Activated naive CD8-positive, alpha-beta T cell treated with anti-CD3 and anti-CD28 coated beads for 36 hours (primary cell): ENCODE measurements at regions not wholly inside any gene's neighbourhood (a gene's known extent, or its start where the extent isn't known, plus 50 kb on each side); places are given as distances from the start of the nearest gene placed in this dataset.

Experiments
- DNase-seq: peaks from one replicate; pipeline ENCODE4 v3.0.0; 2021
- H3K27ac Mint-ChIP-seq: one replicate; pipeline ENCODE4 v1.8.0; 2022; ENCODE audit warnings: mild to moderate bottlenecking, moderate library complexity, mixed read lengths
- H3K27me3 Mint-ChIP-seq: one replicate; pipeline ENCODE4 v1.8.0; 2022; ENCODE audit warnings: mild to moderate bottlenecking, mixed read lengths
- H3K36me3 Mint-ChIP-seq: one replicate; pipeline ENCODE4 v1.8.0; 2021; ENCODE audit warnings: mild to moderate bottlenecking, mixed read lengths
- H3K4me1 Mint-ChIP-seq: one replicate; pipeline ENCODE4 v1.8.0; 2021; ENCODE audit warnings: mixed read lengths
- H3K4me3 Mint-ChIP-seq: one replicate; pipeline ENCODE4 v1.8.0; 2022; ENCODE audit warnings: mild to moderate bottlenecking, moderate library complexity, mixed read lengths
- H3K9me3 Mint-ChIP-seq: one replicate; pipeline ENCODE4 v1.8.0; 2022; ENCODE audit warnings: mixed read lengths

DNA sequence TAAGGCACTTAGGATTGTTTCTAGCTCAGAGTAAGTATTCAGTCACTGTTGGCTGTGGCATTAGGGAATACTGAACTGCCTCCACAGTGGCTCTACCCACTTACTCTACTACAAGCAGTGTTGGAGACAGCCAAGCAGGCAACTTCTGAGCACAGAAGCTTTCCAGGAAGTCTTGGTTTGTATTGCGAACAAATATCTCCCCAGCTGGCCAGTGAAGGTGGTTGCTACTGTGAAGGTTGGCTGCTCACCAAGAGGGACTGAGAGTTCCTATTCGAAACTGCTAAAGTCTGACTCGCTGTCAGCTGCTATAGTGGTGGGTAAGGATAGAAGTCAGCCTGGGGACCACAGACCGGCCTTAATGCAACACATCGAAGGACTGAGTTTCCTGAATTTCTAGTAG lies 319.1 kb downstream of the KIF4B start:
- Mint-ChIP-seq H3K4me3 (no peak overlapping the region), H3K9me3 (no peaks in the 10 kb centered on the region), H3K4me1 (no peaks in the 10 kb centered on the region), H3K27ac (no peak overlapping the region), H3K27me3 (no peaks in the 10 kb centered on the region), H3K36me3 (no peaks in the 10 kb centered on the region)
- DNase-seq = no peak

DNA sequence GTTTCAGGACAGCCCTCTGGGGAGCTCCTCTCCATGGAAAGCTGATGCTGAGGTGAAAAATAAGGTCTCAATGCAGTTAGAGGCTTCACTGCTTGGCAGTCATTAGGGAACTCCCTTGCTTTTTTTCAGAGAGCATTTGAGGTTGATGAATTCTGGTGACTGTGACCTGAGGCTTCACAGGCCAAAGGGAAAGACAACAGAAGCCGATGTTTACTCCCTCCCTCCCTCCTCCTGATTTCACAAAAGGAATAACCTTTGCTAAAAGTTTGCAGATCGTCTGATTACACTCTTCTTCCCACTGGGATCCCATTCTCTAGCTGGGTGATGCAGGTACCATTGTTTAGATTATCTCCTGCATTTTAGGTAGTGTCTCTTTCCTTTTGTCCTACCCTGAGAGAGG lies 329.4 kb downstream of the KIF4B start:
- DNase-seq = no peak
- Mint-ChIP-seq H3K9me3 (peaks cover 3% of the 10 kb centered on the region), H3K27ac (no peak overlapping the region), H3K4me3 (no peak overlapping the region), H3K27me3 (peaks cover 5% of the 10 kb centered on the region), H3K36me3 (no peaks in the 10 kb centered on the region), H3K4me1 (no peaks in the 10 kb centered on the region)

DNA sequence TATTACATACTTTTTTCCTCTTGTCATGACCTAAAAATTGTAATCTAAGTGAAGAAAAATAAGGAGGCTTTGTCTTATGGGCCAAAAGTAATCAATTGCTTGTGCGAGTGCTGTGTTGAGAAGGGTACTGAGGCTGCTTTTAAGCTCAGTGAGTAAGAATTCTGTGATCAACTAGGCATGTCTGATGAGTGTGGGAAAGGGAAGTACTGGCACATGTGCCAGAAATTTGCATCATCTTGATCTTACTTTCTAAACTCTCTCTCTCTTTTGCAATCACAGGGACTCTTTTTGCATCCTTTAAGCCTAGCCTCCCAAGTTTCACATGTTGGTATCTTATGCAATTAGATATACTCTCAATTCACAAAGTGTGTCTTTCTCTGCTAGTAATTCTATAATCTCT lies 329.9 kb downstream of the KIF4B start:
- H3K27ac Mint-ChIP-seq = no peak overlapping the region
- peaks cover 6% of the 10 kb centered on the region for H3K9me3 Mint-ChIP-seq
- H3K36me3 Mint-ChIP-seq = no peaks in the 10 kb centered on the region
- DNase-seq = no peak
- H3K4me3 Mint-ChIP-seq = no peak overlapping the region
- peaks cover 5% of the 10 kb centered on the region for H3K27me3 Mint-ChIP-seq
- H3K4me1 Mint-ChIP-seq = no peaks in the 10 kb centered on the region

DNA sequence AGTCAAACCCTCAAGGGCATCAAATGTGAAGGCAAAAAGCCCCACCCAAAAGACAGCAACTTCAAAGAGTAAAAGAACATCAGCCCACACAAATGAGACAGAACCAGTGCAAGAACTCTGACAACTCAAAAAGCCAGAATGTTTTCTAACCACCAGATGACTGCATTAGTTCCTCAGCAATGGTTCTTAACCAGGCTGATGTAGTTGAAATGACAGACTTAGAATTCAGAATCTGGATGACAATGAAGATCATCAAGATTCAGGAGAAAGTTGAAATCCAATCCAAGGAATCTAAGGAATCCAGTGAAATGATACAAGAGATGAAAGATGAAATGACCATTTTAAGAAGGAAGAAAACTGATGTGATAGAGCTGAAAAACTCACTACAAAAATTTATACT lies 339.7 kb downstream of the KIF4B start:
- Mint-ChIP-seq H3K36me3 (no peaks in the 10 kb centered on the region), H3K4me1 (no peaks in the 10 kb centered on the region), H3K27ac (no peak overlapping the region), H3K27me3 (peaks cover 7% of the 10 kb centered on the region), H3K9me3 (peaks cover 12% of the 10 kb centered on the region), H3K4me3 (no peak overlapping the region)
- no peak for DNase-seq

DNA sequence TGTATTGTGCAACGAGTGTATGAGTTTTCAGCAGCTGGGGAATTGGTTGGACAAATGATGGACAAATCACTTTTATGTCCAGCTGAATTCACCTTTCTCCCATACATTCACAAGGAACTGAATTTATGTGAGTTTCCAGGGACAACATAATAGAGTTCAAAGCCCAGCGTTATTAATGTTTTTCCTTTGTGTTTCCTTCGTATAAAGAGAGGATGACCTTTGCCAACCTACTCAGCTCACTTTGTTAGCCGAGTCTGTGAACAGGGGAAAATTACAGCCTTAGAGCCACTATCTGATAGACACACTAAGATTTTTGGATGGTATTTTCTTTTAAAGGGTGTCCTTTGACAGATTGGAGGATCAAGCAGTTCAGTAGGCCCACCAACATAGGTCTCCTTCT lies 352.5 kb downstream of the KIF4B start:
- Mint-ChIP-seq H3K36me3 (no peaks in the 10 kb centered on the region), H3K9me3 (no peaks in the 10 kb centered on the region), H3K27me3 (no peaks in the 10 kb centered on the region), H3K4me1 (no peaks in the 10 kb centered on the region), H3K27ac (no peak overlapping the region), H3K4me3 (no peak overlapping the region)
- DNase-seq = no peak

DNA sequence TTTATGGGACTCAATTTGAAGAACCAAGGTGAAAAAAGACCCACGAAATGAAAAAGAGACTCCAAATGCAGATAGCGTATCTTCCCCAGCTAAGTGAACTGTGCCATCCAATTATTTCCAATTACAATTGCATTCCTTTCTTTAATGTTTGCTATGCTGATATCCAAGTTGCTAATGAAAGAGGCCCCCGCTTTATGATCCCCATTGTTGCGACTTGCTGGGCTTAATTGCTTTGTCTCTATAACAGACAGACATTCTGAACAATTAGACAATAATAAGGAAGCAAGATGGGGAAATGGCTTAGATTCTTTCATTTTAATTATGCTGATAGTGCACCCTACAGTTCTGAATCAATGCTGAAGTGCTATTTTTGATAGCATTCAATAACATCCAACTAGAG lies 354.3 kb downstream of the KIF4B start:
- H3K27ac Mint-ChIP-seq = no peak overlapping the region
- no peaks in the 10 kb centered on the region for H3K9me3 Mint-ChIP-seq
- H3K27me3 Mint-ChIP-seq = no peaks in the 10 kb centered on the region
- no peak overlapping the region for H3K4me3 Mint-ChIP-seq
- H3K4me1 Mint-ChIP-seq = no peaks in the 10 kb centered on the region
- DNase-seq = no peak
- no peaks in the 10 kb centered on the region for H3K36me3 Mint-ChIP-seq

DNA sequence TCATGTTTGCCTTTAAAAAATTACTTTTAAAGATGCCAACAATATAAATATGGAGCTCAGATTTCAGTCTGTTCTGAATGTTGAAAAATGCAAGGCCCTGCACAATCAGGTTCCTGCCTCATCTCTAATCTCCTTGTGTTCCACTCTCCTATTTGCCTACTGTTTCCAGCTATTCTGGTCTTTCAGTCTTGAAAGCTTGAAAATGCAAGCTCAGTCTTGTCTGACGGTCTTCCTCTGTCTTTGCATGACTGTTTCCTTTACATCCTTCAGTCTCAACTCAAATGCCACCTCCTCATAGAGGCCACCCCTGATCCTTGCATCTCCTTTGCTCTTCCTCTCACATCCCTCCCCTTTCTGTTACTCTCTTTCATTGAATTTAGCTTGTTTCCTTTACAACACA lies 354.9 kb downstream of the KIF4B start:
- H3K4me3 Mint-ChIP-seq = no peak overlapping the region
- H3K4me1 Mint-ChIP-seq = no peaks in the 10 kb centered on the region
- DNase-seq = no peak
- H3K27me3 Mint-ChIP-seq = no peaks in the 10 kb centered on the region
- no peak overlapping the region for H3K27ac Mint-ChIP-seq
- no peaks in the 10 kb centered on the region for H3K36me3 Mint-ChIP-seq
- no peaks in the 10 kb centered on the region for H3K9me3 Mint-ChIP-seq

DNA sequence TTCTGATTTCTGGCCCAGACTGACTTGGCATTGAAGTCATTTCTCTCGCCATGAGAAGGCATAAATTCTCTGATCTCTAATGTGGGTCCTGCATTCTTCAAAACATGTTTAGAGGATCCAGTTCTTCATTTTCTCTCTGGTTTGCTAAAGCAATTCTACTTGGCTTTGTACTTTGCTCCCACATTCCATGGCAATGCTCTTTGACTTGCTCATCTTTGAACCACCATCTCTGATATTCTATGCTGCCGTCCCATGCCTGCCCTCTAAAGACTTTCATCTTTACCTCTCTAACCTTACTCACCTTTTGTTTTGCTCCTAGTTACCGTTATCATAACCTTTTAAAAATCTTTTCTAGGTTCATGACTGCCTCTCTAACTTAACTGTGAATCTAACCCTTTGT lies 366.9 kb downstream of the KIF4B start:
- Mint-ChIP-seq H3K27ac (no peak overlapping the region), H3K36me3 (no peaks in the 10 kb centered on the region), H3K27me3 (no peaks in the 10 kb centered on the region), H3K4me3 (no peak overlapping the region), H3K9me3 (peaks cover 2% of the 10 kb centered on the region), H3K4me1 (no peaks in the 10 kb centered on the region)
- no peak for DNase-seq

DNA sequence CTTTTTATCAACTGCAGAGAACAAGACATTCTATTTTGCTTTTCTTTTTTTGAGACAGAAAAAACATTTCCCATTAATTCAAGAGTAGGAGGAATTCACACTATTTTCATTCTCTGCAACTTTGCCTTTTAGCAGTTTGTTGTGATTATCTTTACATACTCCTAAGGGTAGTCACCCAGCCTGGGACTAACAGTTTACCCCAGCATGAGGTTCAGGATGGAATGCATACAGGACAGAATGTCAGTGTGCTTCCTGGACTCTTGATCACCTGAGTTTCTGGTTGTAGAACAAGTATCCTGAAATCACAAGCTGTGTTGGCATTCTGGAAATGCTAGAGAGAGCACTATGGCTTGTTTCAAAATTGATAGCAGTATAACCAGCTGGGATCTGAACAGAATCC lies 368.1 kb downstream of the KIF4B start:
- no peak overlapping the region for H3K27ac Mint-ChIP-seq
- peaks cover 2% of the 10 kb centered on the region for H3K9me3 Mint-ChIP-seq
- no peaks in the 10 kb centered on the region for H3K36me3 Mint-ChIP-seq
- no peak for DNase-seq
- no peak overlapping the region for H3K4me3 Mint-ChIP-seq
- H3K27me3 Mint-ChIP-seq = no peaks in the 10 kb centered on the region
- no peaks in the 10 kb centered on the region for H3K4me1 Mint-ChIP-seq

DNA sequence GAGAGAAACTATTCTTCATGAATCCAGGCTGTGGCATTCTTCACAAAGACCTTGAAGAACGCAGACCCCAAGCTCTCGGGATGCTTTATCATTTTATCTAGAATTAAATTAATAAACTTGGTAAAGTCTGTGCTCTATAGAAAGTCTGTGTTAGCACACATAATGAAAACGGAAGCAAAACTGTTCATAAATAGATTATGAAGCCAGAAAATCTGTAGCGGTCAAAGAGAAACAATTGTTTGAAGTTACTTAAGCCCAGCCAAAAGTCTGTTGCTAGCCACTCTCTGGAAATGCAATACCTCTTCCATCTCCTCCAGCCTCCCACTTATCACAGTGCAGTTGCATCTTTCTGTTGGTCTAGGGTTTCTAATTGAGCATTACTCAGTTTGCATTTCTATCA lies 375.9 kb downstream of the KIF4B start:
- no peak for DNase-seq
- Mint-ChIP-seq H3K27ac (no peak overlapping the region), H3K4me3 (no peak overlapping the region), H3K4me1 (no peaks in the 10 kb centered on the region), H3K9me3 (no peaks in the 10 kb centered on the region), H3K36me3 (no peaks in the 10 kb centered on the region), H3K27me3 (no peaks in the 10 kb centered on the region)

DNA sequence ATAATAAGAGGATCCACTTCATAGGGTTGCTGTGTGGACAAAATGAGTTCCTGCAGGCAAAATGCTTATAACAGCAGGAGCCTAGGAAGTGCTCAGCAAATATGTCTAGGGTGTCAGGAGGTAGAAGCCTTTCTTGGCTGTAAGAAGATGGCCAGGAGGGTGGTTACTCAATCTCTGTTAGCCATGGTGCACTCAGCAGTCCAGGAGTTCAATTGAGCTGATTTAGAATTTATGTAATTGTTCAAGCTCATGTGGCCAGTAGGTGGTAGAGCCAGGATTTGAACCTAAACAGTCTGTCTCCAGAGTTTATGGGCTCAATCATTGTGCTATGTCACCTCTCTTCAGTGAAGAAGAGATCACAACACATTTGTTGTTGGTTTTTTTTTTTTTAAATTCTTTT lies 381.2 kb downstream of the KIF4B start:
- no peak for DNase-seq
- H3K4me3 Mint-ChIP-seq = no peak overlapping the region
- H3K4me1 Mint-ChIP-seq = no peaks in the 10 kb centered on the region
- H3K27ac Mint-ChIP-seq = no peak overlapping the region
- H3K9me3 Mint-ChIP-seq = no peaks in the 10 kb centered on the region
- H3K27me3 Mint-ChIP-seq = no peaks in the 10 kb centered on the region
- no peaks in the 10 kb centered on the region for H3K36me3 Mint-ChIP-seq

DNA sequence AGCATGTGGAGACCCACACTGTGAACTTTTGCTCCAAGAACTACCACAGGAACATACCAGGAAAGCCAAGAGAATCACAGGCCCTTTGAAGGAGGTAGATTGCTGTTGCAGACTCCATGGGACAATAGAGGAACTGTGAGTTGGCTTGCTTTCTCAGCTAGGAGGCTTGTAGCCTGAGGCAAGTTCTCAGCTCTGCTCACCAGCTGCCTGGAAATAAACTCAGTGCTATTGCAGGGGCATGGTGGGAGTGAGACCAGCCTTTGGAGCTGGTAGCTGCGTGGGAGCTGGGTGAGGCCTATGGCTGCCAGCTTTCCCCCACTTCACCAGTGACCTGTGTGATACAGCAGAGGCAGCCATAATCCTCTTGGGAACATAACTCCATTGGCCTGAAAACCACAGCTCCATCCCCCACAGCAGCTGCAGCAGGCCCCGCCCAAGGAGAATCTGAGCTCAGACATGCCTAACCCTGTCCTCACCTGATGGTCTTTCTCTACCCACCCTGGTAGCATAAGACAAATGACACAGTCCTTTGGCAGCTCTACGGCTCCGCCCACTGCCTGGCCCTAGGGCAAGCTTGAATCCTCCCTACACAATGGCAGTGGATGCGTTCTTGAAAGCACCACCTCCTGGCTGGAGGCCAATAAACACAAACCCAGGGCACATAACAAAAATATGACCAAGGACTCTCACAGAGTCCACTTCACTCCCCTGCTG lies 389.5 kb downstream of the KIF4B start:
- Mint-ChIP-seq H3K9me3 (peaks cover 24% of the 10 kb centered on the region), H3K36me3 (no peaks in the 10 kb centered on the region), H3K4me1 (no peaks in the 10 kb centered on the region), H3K27me3 (no peaks in the 10 kb centered on the region), H3K4me3 (no peak overlapping the region), H3K27ac (no peak overlapping the region)
- no peak for DNase-seq

DNA sequence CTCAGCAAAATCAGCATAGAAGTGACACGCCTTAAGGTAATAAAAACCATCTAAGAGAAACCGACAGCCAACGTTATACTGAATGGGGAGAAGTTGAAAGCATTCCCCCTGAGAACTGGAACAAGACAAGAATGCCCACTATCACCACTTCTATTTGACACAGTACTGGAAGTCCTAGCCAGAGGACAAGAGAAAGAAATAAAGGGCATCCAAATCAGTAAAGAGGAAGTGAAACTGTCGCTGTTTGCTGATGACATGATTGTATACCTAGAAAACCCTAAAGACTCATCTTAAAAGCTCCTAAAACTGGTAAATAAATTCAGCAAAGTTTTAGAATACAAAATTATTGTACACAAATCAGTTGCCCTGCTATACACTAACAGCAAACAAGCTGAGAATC lies 393.3 kb downstream of the KIF4B start:
- Mint-ChIP-seq H3K36me3 (no peaks in the 10 kb centered on the region), H3K4me3 (no peak overlapping the region), H3K9me3 (peaks cover 24% of the 10 kb centered on the region)

DNA sequence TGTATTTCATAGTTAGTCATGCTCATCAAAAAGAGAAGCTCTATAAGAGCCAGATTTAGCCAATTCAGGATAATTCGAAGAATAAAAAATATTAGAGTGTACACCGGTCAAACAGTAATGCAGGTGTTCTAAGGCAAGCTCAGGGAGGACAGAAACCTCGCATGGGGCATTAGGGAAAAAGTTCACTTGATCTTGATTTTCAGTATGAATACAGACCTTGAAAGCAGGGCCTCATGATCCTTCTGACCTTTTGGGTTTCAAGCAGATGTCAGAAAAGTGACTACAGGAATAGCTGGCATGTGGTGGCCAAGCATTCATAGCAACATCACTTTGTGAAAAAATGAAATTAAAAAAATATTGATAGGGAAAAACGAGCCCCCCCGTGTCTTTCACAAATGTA lies 394.9 kb downstream of the KIF4B start:
- Mint-ChIP-seq H3K36me3 (no peaks in the 10 kb centered on the region), H3K27ac (no peak overlapping the region), H3K27me3 (peaks cover 5% of the 10 kb centered on the region), H3K4me3 (no peak overlapping the region), H3K9me3 (peaks cover 21% of the 10 kb centered on the region), H3K4me1 (no peaks in the 10 kb centered on the region)
- no peak for DNase-seq

More for the DNA sequence above, 393.3 kb downstream of the KIF4B start:
- no peak overlapping the region for H3K27ac Mint-ChIP-seq
- no peaks in the 10 kb centered on the region for H3K4me1 Mint-ChIP-seq
- no peak for DNase-seq
- H3K27me3 Mint-ChIP-seq = no peaks in the 10 kb centered on the region

DNA sequence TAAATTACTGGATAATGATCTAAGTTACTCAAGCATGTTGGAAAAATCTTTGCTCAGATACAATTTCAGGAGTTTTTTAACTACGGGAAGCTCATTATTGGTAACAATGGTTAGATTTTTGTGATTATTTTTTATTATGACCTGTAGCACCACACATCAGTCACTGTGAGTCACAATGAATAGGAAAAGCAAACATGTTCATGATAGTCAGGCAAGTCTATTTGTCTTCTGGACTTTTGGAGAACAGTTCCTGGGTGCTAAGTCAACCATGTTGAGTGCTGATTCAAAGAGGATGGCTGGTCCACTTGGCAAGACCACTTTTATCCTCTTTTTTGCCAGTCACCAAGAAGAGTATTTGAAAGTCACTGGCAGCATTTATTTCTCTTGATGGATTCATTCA lies 403.2 kb downstream of the KIF4B start:
- peaks cover 5% of the 10 kb centered on the region for H3K27me3 Mint-ChIP-seq
- H3K4me1 Mint-ChIP-seq = no peaks in the 10 kb centered on the region
- no peak overlapping the region for H3K4me3 Mint-ChIP-seq
- no peak for DNase-seq
- H3K27ac Mint-ChIP-seq = no peak overlapping the region
- no peaks in the 10 kb centered on the region for H3K36me3 Mint-ChIP-seq
- H3K9me3 Mint-ChIP-seq = no peaks in the 10 kb centered on the region

DNA sequence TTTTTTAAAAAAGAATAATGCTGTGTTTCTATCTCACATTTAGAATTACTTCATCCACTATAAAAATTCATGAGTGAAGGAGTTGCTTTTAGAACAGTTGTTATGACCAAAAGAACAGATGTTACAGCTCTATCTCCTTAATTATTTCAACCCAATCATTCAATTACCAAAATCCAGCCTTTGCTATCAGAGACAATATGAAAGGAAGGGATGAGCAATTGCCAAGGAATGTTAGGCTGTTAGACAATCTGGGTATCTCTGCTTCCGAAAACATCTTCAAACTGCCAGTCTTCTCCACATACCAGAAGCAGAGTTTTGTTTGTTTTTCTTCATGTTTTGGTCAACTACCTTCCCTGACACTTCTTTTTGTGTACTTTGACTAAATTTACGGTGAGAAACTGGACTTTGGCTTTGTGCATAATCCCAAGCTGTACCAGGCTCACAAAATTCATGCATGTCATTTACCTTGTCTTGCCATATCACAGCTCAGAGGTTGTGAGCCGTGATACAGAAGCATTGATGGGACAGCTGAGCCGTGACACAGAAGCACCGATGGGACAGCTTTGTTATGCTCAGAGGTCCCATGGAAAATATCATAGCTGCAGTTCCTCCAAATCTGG lies 405.5 kb downstream of the KIF4B start:
- DNase-seq = no peak

More for the DNA sequence above, 405.5 kb downstream of the KIF4B start:
- no peak overlapping the region for H3K27ac Mint-ChIP-seq
- H3K9me3 Mint-ChIP-seq = no peaks in the 10 kb centered on the region
- H3K4me3 Mint-ChIP-seq = no peak overlapping the region
- no peaks in the 10 kb centered on the region for H3K4me1 Mint-ChIP-seq
- H3K27me3 Mint-ChIP-seq = no peaks in the 10 kb centered on the region
- H3K36me3 Mint-ChIP-seq = no peaks in the 10 kb centered on the region
